GM23248 (cell line): ENCODE measurements at regions not wholly inside any gene's neighbourhood (a gene's known extent, or its start where the extent isn't known, plus 50 kb on each side); places are given as distances from the start of the nearest gene placed in this dataset.

Experiments used
- DNase-seq: peaks from one replicate; pipeline ENCODE4 v3.0.0-alpha.2; 2015
- H2AFZ ChIP-seq: fragments of 200-600 bp; sonication (generic); 2 replicates; pipeline ENCODE4 v1.6.1; 2016; ENCODE audit warnings: antibody characterized with exemption
- H3F3A ChIP-seq: fragments of 200-600 bp; sonication (generic); 2 replicates; pipeline ENCODE4 v1.6.1; 2016; ENCODE audit warnings: mild to moderate bottlenecking, antibody characterized with exemption, mixed run types; ENCODE audit not compliant: insufficient read depth
- H3K27ac ChIP-seq: fragments of 200-600 bp; sonication (generic); 2 replicates; pipeline ENCODE4 v1.5.1; 2016; ENCODE audit warnings: mild to moderate bottlenecking
- H3K27me3 ChIP-seq: fragments of 200-600 bp; sonication (generic); replicated peaks from 2 replicates; pipeline ENCODE4 v1.6.1; 2016; ENCODE audit warnings: mild to moderate bottlenecking; ENCODE audit not compliant: insufficient read depth
- H3K36me3 ChIP-seq: fragments of 200-600 bp; sonication (generic); 2 replicates; pipeline ENCODE4 v1.6.1; 2016; ENCODE audit warnings: low read depth, mild to moderate bottlenecking
- H3K4me1 ChIP-seq: fragments of 200-600 bp; sonication (generic); 2 replicates; pipeline ENCODE4 v1.6.1; 2016; ENCODE audit warnings: mild to moderate bottlenecking; ENCODE audit not compliant: insufficient read depth
- H3K4me2 ChIP-seq: fragments of 200-600 bp; sonication (generic); one replicate; pipeline ENCODE4 v1.6.1; 2016; ENCODE audit warnings: mild to moderate bottlenecking; ENCODE audit not compliant: unreplicated experiment
- H3K4me3 ChIP-seq: fragments of 200-600 bp; sonication (generic); 2 replicates; pipeline ENCODE4 v1.5.1; 2016; ENCODE audit warnings: mild to moderate bottlenecking
- H3K79me2 ChIP-seq: fragments of 200-600 bp; sonication (generic); 2 replicates; pipeline ENCODE4 v1.6.1; 2016; ENCODE audit warnings: mild to moderate bottlenecking; ENCODE audit not compliant: insufficient read depth
- H3K9ac ChIP-seq: fragments of 200-600 bp; sonication (generic); 2 replicates; pipeline ENCODE4 v1.6.1; 2016; ENCODE audit warnings: mild to moderate bottlenecking
- H3K9me2 ChIP-seq: fragments of 200-600 bp; sonication (generic); 2 replicates; pipeline ENCODE4 v1.6.1; 2016; ENCODE audit warnings: mixed run types, mild to moderate bottlenecking, moderate library complexity; ENCODE audit not compliant: insufficient read depth
- H3K9me3 ChIP-seq: fragments of 200-600 bp; sonication (generic); one replicate; pipeline ENCODE4 v1.6.1; 2017; ENCODE audit warnings: low read depth
- H4K20me1 ChIP-seq: fragments of 200-600 bp; sonication (generic); 2 replicates; pipeline ENCODE4 v1.6.0; 2016; ENCODE audit not compliant: insufficient read depth
- EZH2 ChIP-seq: fragments of 200-600 bp; sonication (generic); IDR thresholded peaks from 2 replicates; pipeline ENCODE4 v1.6.1; 2018; ENCODE audit warnings: antibody characterized with exemption, mild to moderate bottlenecking; ENCODE audit not compliant: insufficient read depth, poor library complexity, severe bottlenecking
- EZH2phosphoT487 ChIP-seq: fragments of 200-600 bp; sonication (generic); IDR thresholded peaks from 2 replicates; pipeline ENCODE4 v1.6.1; 2018; ENCODE audit warnings: antibody characterized with exemption, moderate library complexity, mild to moderate bottlenecking, low read depth; ENCODE audit not compliant: insufficient read depth
- WGBS, 2 experiments: methylation state at CpG; one replicate each; pipeline ENCODE4 v1.1.6; 2015 to 2017; ENCODE audit warnings: low lambda C conversion rate in 2 of 2, low coverage in 1 of 2; ENCODE audit errors: missing lambda C conversion rate in 2 of 2; 5-methylcytosine and 5-hydroxymethylcytosine counted together
- in situ Hi-C: fragments of 300-500 bp; cut with MboI; formaldehyde crosslinking; loops from 2 replicates; pipeline ENCODE4 v1.15.0; 2020

DNA sequence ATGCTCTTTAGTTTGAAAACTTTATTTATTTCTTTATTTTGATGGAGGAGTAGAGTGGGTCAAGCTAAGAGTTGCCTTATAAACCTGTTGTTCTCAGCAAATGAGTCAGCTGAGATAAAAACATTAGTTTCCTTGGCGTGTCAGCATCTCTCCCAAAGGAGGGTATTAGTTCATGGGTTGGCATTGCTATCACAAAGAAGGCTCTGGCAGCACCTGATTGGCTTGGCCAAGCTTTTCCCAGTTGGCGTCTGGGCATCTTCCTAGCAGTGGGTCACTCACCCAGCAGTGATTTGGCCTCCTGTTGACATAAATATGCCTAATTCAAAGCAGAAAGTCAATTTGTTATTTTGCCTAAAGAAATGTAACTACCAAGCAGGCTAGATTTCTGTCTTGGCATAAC is 200.7 kb upstream of the TNP1 start:
- WGBS, 2 experiments, result 98 to 100% methylated on average over 2 of the region's 2 CpGs
- TF ChIP-seq EZH2 (no peak), EZH2phosphoT487 (no peak)
- no peaks in the 10 kb centered on the region for H3K79me2 ChIP-seq
- H3K9me3 ChIP-seq, result no peaks in the 10 kb centered on the region
- H3K4me3 ChIP-seq, result no peak overlapping the region
- DNase-seq, result no peak
- H4K20me1 ChIP-seq, result no peaks in the 10 kb centered on the region
- in situ Hi-C loops, result no loop called here
- no peak overlapping the region for H2AFZ ChIP-seq
- no peaks in the 10 kb centered on the region for H3K36me3 ChIP-seq
- H3K4me2 ChIP-seq, result no peak overlapping the region
- no peak overlapping the region for H3K9ac ChIP-seq
- H3K27ac ChIP-seq, result no peak overlapping the region
- no peaks in the 10 kb centered on the region for H3K27me3 ChIP-seq
- H3F3A ChIP-seq, result peaks cover 10% of the 10 kb centered on the region; the same call in 1 of the 2 replicates
- H3K4me1 ChIP-seq, result peaks cover 22% of the 10 kb centered on the region
- H3K9me2 ChIP-seq, result no peaks in the 10 kb centered on the region

DNA sequence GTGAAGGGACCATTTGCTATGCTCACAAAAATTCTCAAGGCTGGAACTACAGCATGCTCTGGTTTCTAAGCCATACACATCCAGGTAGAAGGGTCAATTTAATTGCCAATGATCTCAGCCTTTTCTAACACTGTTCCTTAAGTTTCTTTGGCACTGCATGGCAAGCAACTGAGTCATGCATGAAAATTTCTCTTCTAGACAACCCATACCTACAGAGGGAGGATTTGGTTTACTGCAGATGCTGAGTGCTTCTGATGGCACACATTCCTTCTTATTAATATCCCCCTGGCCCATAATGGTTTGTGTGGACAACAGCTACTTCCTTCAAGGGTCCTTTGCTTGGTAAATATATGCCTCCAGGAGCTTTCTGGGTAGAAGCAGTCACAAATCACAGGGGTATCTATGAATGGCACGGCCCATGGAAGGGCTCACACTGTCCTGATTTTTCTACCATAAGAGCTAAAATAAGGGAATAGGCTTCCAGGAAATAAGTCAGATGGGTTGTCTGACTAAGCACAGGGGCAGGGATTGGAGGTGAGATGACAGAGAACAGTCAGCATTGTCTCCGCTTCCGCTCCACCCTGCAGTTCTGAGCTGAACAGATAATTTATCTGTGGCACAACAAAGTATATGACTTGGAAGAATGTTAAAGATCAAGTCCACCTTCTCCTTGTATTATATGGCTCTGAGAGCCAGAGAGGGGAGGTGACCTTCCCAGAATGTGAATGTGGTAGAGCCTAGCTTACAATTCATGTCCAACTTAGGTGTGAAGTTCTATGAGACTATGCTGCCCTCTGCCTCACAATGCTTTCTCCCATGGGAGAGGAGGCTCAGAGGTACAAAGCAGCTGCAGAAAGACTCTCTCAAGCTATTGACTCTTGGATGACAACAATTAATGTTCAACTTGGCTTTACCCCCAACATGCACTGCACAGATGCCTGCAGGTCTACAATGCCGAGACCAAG is 199.2 kb upstream of the TNP1 start:
- WGBS, 2 experiments, result 94 to 99% methylated on average over 4 of the region's 4 CpGs
- H3K9ac ChIP-seq, result no peak overlapping the region
- DNase-seq, result peak; percentile 42
- no peaks in the 10 kb centered on the region for H3K9me2 ChIP-seq
- no peak for TF ChIP-seq EZH2
- TF ChIP-seq EZH2phosphoT487, result no peak
- no peaks in the 10 kb centered on the region for H3K9me3 ChIP-seq
- in situ Hi-C loops, result no loop called here
- no peak overlapping the region for H3K27ac ChIP-seq
- peaks cover 17% of the 10 kb centered on the region; the same call in 1 of the 2 replicates for H3F3A ChIP-seq
- H3K4me3 ChIP-seq, result no peak overlapping the region
- H2AFZ ChIP-seq, result no peak overlapping the region
- no peak overlapping the region for H3K4me2 ChIP-seq
- H3K4me1 ChIP-seq, result peaks cover 25% of the 10 kb centered on the region
- no peaks in the 10 kb centered on the region for H3K79me2 ChIP-seq
- H3K36me3 ChIP-seq, result no peaks in the 10 kb centered on the region
- no peaks in the 10 kb centered on the region for H4K20me1 ChIP-seq
- no peaks in the 10 kb centered on the region for H3K27me3 ChIP-seq

GRCh38 chr2:217057773-217058172 is 197.9 kb upstream of the TNP1 start:
- Histone ChIP-seq H3F3A (peaks cover 17% of the 10 kb centered on the region; the same call in 1 of the 2 replicates), H3K9me3 (no peaks in the 10 kb centered on the region), H3K9ac (no peak overlapping the region), H3K9me2 (no peaks in the 10 kb centered on the region), H3K79me2 (no peaks in the 10 kb centered on the region), H3K4me1 (peaks cover 25% of the 10 kb centered on the region), H3K4me3 (no peak overlapping the region), H4K20me1 (no peaks in the 10 kb centered on the region), H3K4me2 (no peak overlapping the region), H2AFZ (no peak overlapping the region), H3K36me3 (no peaks in the 10 kb centered on the region), H3K27ac (no peak overlapping the region), H3K27me3 (no peaks in the 10 kb centered on the region)
- in situ Hi-C loops, result no loop called here
- TF ChIP-seq EZH2phosphoT487 (no peak), EZH2 (no peak)
- DNase-seq, result no peak
- WGBS, 2 experiments, result 95 to 96% methylated on average over 3 of the region's 3 CpGs

DNA sequence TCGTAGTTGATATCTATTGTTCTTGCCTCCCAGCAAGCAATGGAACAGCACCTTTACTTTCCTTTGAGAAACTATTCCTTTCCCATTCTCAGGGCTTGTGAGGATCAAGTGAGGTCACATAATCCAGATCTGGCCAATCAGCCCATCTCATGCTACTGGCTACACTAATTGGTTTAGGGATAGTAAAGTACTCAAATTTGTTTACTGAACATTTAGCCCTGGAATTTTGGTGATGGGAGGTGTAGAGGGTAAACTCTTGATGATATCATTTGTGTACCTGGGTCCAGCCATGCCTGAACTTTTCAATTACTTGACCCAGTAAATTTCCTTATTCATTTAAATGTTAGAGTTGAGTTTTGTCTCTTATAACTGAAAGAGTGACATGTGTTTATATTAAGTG is 195.8 kb upstream of the TNP1 start:
- H4K20me1 ChIP-seq, result no peaks in the 10 kb centered on the region
- H3K4me2 ChIP-seq, result no peak overlapping the region
- H3K4me1 ChIP-seq, result peaks cover 25% of the 10 kb centered on the region
- H3K27me3 ChIP-seq, result no peaks in the 10 kb centered on the region
- no peak overlapping the region for H3K4me3 ChIP-seq
- in situ Hi-C loops, result no loop called here
- H3K79me2 ChIP-seq, result no peaks in the 10 kb centered on the region
- no peaks in the 10 kb centered on the region for H3K36me3 ChIP-seq
- TF ChIP-seq EZH2 (no peak), EZH2phosphoT487 (no peak)
- H2AFZ ChIP-seq, result no peak overlapping the region
- peaks cover 17% of the 10 kb centered on the region; the same call in 1 of the 2 replicates for H3F3A ChIP-seq
- no peaks in the 10 kb centered on the region for H3K9me3 ChIP-seq
- no peak overlapping the region for H3K27ac ChIP-seq
- DNase-seq, result no peak
- WGBS, 2 experiments, result 93 to 96% methylated on average over 1 of the region's 1 CpG
- H3K9me2 ChIP-seq, result no peaks in the 10 kb centered on the region
- no peak overlapping the region for H3K9ac ChIP-seq
